ENCODE measurements at regions not wholly inside any gene's neighbourhood (a gene's known extent, or its start where the extent isn't known, plus 50 kb on each side); places are given as distances from the start of the nearest gene placed in this dataset.

GRCh38 chr4:115729739-115730266 is 616.4 kb upstream of the NDST4 start:
- intact Hi-C loops (cut with DNase I; ENCODE audit: low total_unique reads): no loop called here
- DNase-seq (ENCODE audit: low spot score in 2 of 2): no peak
- 76 to 78% methylated on average over 5 of the region's 5 CpGs for WGBS, 2 donors
- TF ChIP-seq POLR2A (IDR thresholded peaks at IDR 0.05): no peak
- no peak for TF ChIP-seq CTCF (IDR thresholded peaks at IDR 0.05)
- H3K4me3 ChIP-seq (ENCODE audit: low read depth, poor library complexity, severe bottlenecking): no peak overlapping the region

- no peak for DNase-seq (ENCODE audit: low spot score in 2 of 2)
- intact Hi-C loops (cut with DNase I; ENCODE audit: low total_unique reads): no loop called here
- 87 to 94% methylated on average over 3 of the region's 3 CpGs for WGBS, 2 donors
- TF ChIP-seq POLR2A (IDR thresholded peaks at IDR 0.05) (no peak), CTCF (IDR thresholded peaks at IDR 0.05) (no peak)
- H3K4me3 ChIP-seq (ENCODE audit: low read depth, poor library complexity, severe bottlenecking): no peak overlapping the region
Measured at GRCh38 chr4:115723621-115724020, 610.2 kb upstream of the NDST4 start.

- no peak for DNase-seq (ENCODE audit: low spot score in 2 of 2)
- 52 to 55% methylated on average over 1 of the region's 1 CpG for WGBS, 2 donors
- TF ChIP-seq CTCF (IDR thresholded peaks at IDR 0.05) (no peak), POLR2A (IDR thresholded peaks at IDR 0.05) (no peak)
- intact Hi-C loops (cut with DNase I; ENCODE audit: low total_unique reads): no loop called here
- no peak overlapping the region for H3K4me3 ChIP-seq (ENCODE audit: low read depth, poor library complexity, severe bottlenecking)
Measured at GRCh38 chr4:115720611-115721010, 607.2 kb upstream of the NDST4 start.

GRCh38 chr4:115711575-115711974 is 598.2 kb upstream of the NDST4 start:
- intact Hi-C loops (cut with DNase I; ENCODE audit: low total_unique reads): no loop called here
- no peak for DNase-seq (ENCODE audit: low spot score in 2 of 2)
- no peak for TF ChIP-seq CTCF (IDR thresholded peaks at IDR 0.05)
- no peak for TF ChIP-seq POLR2A (IDR thresholded peaks at IDR 0.05)
- H3K4me3 ChIP-seq (ENCODE audit: low read depth, poor library complexity, severe bottlenecking): no peak overlapping the region
- WGBS, 2 donors: 36 to 49% methylated on average over 2 of the region's 2 CpGs

- no peak for TF ChIP-seq CTCF (IDR thresholded peaks at IDR 0.05)
- TF ChIP-seq POLR2A (IDR thresholded peaks at IDR 0.05): no peak
- H3K4me3 ChIP-seq (ENCODE audit: low read depth, poor library complexity, severe bottlenecking): no peak overlapping the region
- DNase-seq (ENCODE audit: low spot score in 2 of 2): no peak
- intact Hi-C loops (cut with DNase I; ENCODE audit: low total_unique reads): loop anchor here (5.0 kb wide), 1 partner anchor 1722 kb away; no protein-coding TSS in a partner anchor
Measured at GRCh38 chr4:115688961-115689360, 575.5 kb upstream of the NDST4 start.

All from lower leg skin (tissue), 4 donors.